ENCODE measurements at regions not wholly inside any gene's neighbourhood (a gene's known extent, or its start where the extent isn't known, plus 50 kb on each side); places are given as distances from the start of the nearest gene placed in this dataset.
"Not testable (repeated sequence)": the region's sequence is repeated elsewhere in the genome, so short reads cannot be mapped to it uniquely, and the experiment has no call there.

- no peak for DNase-seq (ENCODE audit: low read depth)
- no peak overlapping the region for H3K4me3 ChIP-seq (ENCODE audit: low read depth, low read length)
Measured at GRCh38 chr16:75957870-75958269, 231.6 kb upstream of the CPHXL start.

- no peak for DNase-seq (ENCODE audit: low read depth)
- no peak overlapping the region for H3K4me3 ChIP-seq (ENCODE audit: low read depth, low read length)
Measured at GRCh38 chr16:75965504-75966374, 239.4 kb upstream of the CPHXL start.

- H3K4me3 ChIP-seq (ENCODE audit: low read depth, low read length); DNase-seq (ENCODE audit: low read depth): not testable (repeated sequence)
Measured at GRCh38 chr16:75969120-75969519, 242.8 kb upstream of the CPHXL start.

GRCh38 chr16:75971334-75971733 is 245.0 kb upstream of the CPHXL start:
- no peak for DNase-seq (ENCODE audit: low read depth)
- no peak overlapping the region for H3K4me3 ChIP-seq (ENCODE audit: low read depth, low read length)

- H3K4me3 ChIP-seq (ENCODE audit: low read depth, low read length), result no peak overlapping the region
- no peak for DNase-seq (ENCODE audit: low read depth)
Measured at GRCh38 chr16:75983296-75983695, 257.0 kb upstream of the CPHXL start.

GRCh38 chr16:75983741-75984381 is 257.6 kb upstream of the CPHXL start:
- DNase-seq (ENCODE audit: low read depth), result no peak
- H3K4me3 ChIP-seq (ENCODE audit: low read depth, low read length), result no peak overlapping the region

- no peak overlapping the region for H3K4me3 ChIP-seq (ENCODE audit: low read depth, low read length)
- no peak for DNase-seq (ENCODE audit: low read depth)
Measured at GRCh38 chr16:75987323-75987722, 261.0 kb upstream of the CPHXL start.

DNA sequence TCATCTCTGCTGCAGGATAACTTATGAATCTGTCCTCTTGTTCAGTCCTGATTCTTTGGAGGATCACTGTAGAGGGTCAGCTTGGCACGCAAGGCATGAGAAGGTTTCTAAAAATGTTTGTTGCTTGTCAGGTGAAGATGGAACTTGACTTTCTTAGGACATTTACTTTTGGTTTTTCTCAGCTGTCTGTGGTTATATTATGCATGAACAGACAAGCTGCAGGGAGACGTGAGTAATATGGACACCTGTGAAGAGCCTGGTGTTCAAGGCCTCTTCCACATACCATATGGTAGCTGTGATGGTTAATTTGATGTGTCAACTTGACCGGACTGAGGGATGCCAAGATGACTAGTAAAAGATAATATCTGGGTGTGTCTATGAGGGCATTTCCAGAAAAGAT is 270.2 kb upstream of the CPHXL start:
- DNase-seq (ENCODE audit: low read depth), result no peak
- H3K4me3 ChIP-seq (ENCODE audit: low read depth, low read length), result no peak overlapping the region

DNA sequence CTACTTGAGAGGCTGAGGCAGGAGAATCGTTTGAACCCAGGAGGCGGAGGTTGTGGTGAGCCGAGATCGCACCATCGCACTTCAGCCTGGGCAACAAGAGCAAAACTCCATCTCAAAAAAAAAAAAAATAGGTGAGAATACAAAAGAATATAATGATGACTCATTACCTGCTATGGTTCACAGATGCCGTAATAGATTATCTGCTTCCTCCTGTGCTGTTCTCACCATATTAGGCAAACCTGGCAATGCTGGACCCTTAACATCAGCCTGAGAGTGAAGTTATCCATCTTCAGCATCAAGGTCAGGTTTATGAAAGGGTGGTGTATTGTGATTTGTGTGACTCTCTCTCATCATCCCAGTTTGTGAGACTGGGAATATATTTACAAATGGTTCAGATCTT is 271.3 kb upstream of the CPHXL start:
- DNase-seq (ENCODE audit: low read depth), result no peak
- no peak overlapping the region for H3K4me3 ChIP-seq (ENCODE audit: low read depth, low read length)

- DNase-seq (ENCODE audit: low read depth), result no peak
- H3K4me3 ChIP-seq (ENCODE audit: low read depth, low read length), result no peak overlapping the region
Measured at GRCh38 chr16:76007645-76008044, 269.6 kb upstream of the CNTNAP4 start.

- H3K4me3 ChIP-seq (ENCODE audit: low read depth, low read length), result no peak overlapping the region
- no peak for DNase-seq (ENCODE audit: low read depth)
Measured at GRCh38 chr16:76023835-76024234, 253.4 kb upstream of the CNTNAP4 start.

GRCh38 chr16:76035689-76036088 is 241.5 kb upstream of the CNTNAP4 start:
- DNase-seq (ENCODE audit: low read depth), result no peak
- no peak overlapping the region for H3K4me3 ChIP-seq (ENCODE audit: low read depth, low read length)

DNA sequence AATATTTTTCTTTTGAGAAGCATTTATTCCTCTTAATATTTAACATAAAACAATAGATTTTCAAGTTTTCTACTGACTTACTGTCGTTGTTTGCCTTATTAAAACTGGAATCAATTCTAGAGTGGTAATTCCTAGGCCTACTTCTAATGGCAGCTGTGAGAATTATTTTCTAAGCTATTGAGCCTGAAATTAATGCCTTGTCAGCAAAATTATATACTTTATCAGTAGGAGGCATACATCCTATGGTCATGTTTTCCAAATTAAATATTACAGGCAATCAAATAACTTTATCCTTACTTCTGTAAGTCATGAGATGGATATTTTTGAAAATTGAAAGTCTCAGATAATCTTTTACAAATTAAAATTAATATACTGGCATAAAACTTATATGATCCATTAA is 239.1 kb upstream of the CNTNAP4 start:
- DNase-seq (ENCODE audit: low read depth), result no peak
- no peak overlapping the region for H3K4me3 ChIP-seq (ENCODE audit: low read depth, low read length)

DNA sequence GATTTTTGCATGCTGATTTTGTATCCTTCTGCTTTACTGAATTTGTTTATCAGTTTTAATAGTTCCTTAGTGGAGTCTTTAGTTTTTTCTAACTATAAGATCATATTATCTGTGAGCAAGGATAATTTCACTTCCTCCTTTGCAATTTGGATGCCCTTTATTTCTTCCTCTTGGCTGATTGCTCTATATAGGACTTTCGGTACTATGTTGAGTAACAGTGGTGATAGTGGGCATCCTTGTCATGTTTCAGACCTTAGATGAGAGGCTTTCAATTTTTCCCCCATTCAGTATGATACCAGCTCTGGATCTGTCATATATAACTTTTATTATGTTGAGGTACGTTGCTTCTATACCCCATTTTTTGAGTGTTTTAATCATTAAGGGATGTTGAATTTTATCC is 224.5 kb upstream of the CNTNAP4 start:
- DNase-seq (ENCODE audit: low read depth), result no peak
- no peak overlapping the region for H3K4me3 ChIP-seq (ENCODE audit: low read depth, low read length)

- no peak overlapping the region for H3K4me3 ChIP-seq (ENCODE audit: low read depth, low read length)
- peak; percentile 5 for DNase-seq (ENCODE audit: low read depth)
Measured at GRCh38 chr16:76059186-76059585, 218.0 kb upstream of the CNTNAP4 start.

DNA sequence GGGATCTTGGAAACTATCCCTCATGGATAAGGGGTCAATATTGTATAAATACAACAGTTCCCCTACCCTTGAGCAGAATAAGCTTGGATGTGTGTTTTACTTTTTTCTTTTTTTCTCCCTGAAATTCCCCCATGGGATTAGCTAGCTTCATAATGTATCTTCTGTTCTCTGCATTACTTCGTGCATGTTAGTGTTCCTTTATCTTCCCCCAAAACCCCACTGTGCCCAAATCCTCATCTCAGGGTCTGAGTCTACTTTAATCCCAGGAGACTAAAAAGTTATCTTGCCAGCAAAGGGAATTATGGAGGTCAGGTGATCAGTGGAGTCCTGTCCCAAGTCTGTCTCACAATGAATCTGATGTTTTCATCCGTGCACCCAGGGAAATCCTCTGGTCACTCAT is 217.5 kb upstream of the CNTNAP4 start:
- DNase-seq (ENCODE audit: low read depth), result no peak
- H3K4me3 ChIP-seq (ENCODE audit: low read depth, low read length), result no peak overlapping the region

DNA sequence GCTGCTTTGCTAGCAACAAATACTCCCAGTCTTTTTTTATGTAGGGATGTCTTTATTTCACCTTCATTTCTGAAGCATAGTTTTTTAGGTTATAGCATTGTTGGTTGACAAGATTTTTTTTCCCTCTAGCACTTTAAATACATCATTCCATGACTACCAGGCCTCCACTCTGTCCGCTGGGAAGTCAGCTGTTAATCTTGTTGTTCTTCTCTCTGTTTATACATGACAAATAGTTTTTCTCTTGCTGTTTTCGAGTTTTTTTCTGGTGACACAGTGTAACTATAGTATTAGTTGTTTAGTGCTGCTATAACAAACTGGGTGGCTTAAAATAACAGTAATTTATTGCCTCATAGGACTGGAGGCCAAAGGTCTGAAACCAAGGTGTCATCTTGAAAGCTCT is 205.5 kb upstream of the CNTNAP4 start:
- no peak for DNase-seq (ENCODE audit: low read depth)
- H3K4me3 ChIP-seq (ENCODE audit: low read depth, low read length), result no peak overlapping the region

GRCh38 chr16:76081967-76082366 is 195.2 kb upstream of the CNTNAP4 start:
- no peak overlapping the region for H3K4me3 ChIP-seq (ENCODE audit: low read depth, low read length)
- no peak for DNase-seq (ENCODE audit: low read depth)

- no peak overlapping the region for H3K4me3 ChIP-seq (ENCODE audit: low read depth, low read length)
- DNase-seq (ENCODE audit: low read depth), result no peak
Measured at GRCh38 chr16:76106647-76107046, 170.6 kb upstream of the CNTNAP4 start.

GRCh38 chr16:76108460-76108859 is 168.7 kb upstream of the CNTNAP4 start:
- no peak for DNase-seq (ENCODE audit: low read depth)
- no peak overlapping the region for H3K4me3 ChIP-seq (ENCODE audit: low read depth, low read length)

- H3K4me3 ChIP-seq (ENCODE audit: low read depth, low read length), result no peak overlapping the region
- DNase-seq (ENCODE audit: low read depth), result no peak
Measured at GRCh38 chr16:76114681-76115080, 162.5 kb upstream of the CNTNAP4 start.

All from skeletal muscle cell (primary cell).